GM19438 (cell line): ENCODE measurements at regions not wholly inside any gene's neighbourhood (a gene's known extent, or its start where the extent isn't known, plus 50 kb on each side); places are given as distances from the start of the nearest gene placed in this dataset.

Experiments used
- ATAC-seq: cut with Tn5 transposase; IDR thresholded peaks from one replicate; pipeline ENCODE4 v1.9.1; 2021; ENCODE audit warnings: low read depth; ENCODE audit not compliant: unreplicated experiment

GRCh38 chr4:134308910-134309309 lies 107.3 kb upstream of the PABPC4L start:
- no peak for ATAC-seq

GRCh38 chr4:134298313-134298712 lies 96.7 kb upstream of the PABPC4L start:
- no peak for ATAC-seq

- ATAC-seq, result no peak
Observed at GRCh38 chr4:134297765-134298164, 96.2 kb upstream of the PABPC4L start.

- no peak for ATAC-seq
Observed at GRCh38 chr4:134282680-134283079, 81.1 kb upstream of the PABPC4L start.

GRCh38 chr4:134278675-134279074 lies 77.1 kb upstream of the PABPC4L start:
- ATAC-seq, result no peak

GRCh38 chr4:134276476-134276875 lies 74.9 kb upstream of the PABPC4L start:
- no peak for ATAC-seq

GRCh38 chr4:134260126-134260525 lies 58.5 kb upstream of the PABPC4L start:
- ATAC-seq, result no peak
